HG03175 (cell line): ENCODE measurements at regions not wholly inside any gene's neighbourhood (a gene's known extent, or its start where the extent isn't known, plus 50 kb on each side); places are given as distances from the start of the nearest gene placed in this dataset.

Source experiments
- ATAC-seq: cut with Tn5 transposase; IDR thresholded peaks from one replicate; pipeline ENCODE4 v1.9.1; 2021; ENCODE audit warnings: mild to moderate bottlenecking, moderate library complexity; ENCODE audit not compliant: unreplicated experiment

GRCh38 chr15:61639491-61639890 lies 410.4 kb upstream of the RORA start:
- no peak for ATAC-seq

- no peak for ATAC-seq
These were observed 405.7 kb upstream of the RORA start for GRCh38 chr15:61634837-61635236.

GRCh38 chr15:61633951-61634350 lies 404.8 kb upstream of the RORA start:
- ATAC-seq: no peak

- no peak for ATAC-seq
These were observed 400.2 kb upstream of the RORA start for GRCh38 chr15:61629269-61629668.

- ATAC-seq: no peak
These were observed 395.8 kb upstream of the RORA start for GRCh38 chr15:61624950-61625349.

GRCh38 chr15:61623746-61624145 lies 394.6 kb upstream of the RORA start:
- ATAC-seq: no peak

- ATAC-seq: no peak
These were observed 392.8 kb upstream of the RORA start for GRCh38 chr15:61621865-61622264.

GRCh38 chr15:61621146-61621545 lies 392.0 kb upstream of the RORA start:
- no peak for ATAC-seq

GRCh38 chr15:61620151-61620550 lies 391.0 kb upstream of the RORA start:
- ATAC-seq: no peak

- ATAC-seq: no peak
These were observed 384.6 kb upstream of the RORA start for GRCh38 chr15:61613729-61614128.

- ATAC-seq: no peak
These were observed 384.0 kb upstream of the RORA start for GRCh38 chr15:61613138-61613537.

- ATAC-seq: no peak
These were observed 383.0 kb upstream of the RORA start for GRCh38 chr15:61612111-61612510.

GRCh38 chr15:61605343-61605742 lies 376.2 kb upstream of the RORA start:
- no peak for ATAC-seq

GRCh38 chr15:61598655-61599054 lies 369.6 kb upstream of the RORA start:
- ATAC-seq: no peak

GRCh38 chr15:61584410-61584809 lies 355.3 kb upstream of the RORA start:
- ATAC-seq: no peak

- no peak for ATAC-seq
These were observed 353.0 kb upstream of the RORA start for GRCh38 chr15:61582092-61582491.

- no peak for ATAC-seq
These were observed 346.5 kb upstream of the RORA start for GRCh38 chr15:61575597-61575996.

- ATAC-seq: no peak
These were observed 341.9 kb upstream of the RORA start for GRCh38 chr15:61571026-61571425.

- ATAC-seq: no peak
These were observed 335.7 kb upstream of the RORA start for GRCh38 chr15:61564785-61565184.

GRCh38 chr15:61558172-61559136 lies 329.4 kb upstream of the RORA start:
- ATAC-seq: no peak

GRCh38 chr15:61556037-61556648 lies 327.0 kb upstream of the RORA start:
- ATAC-seq: no peak

GRCh38 chr15:61549727-61550126 lies 320.6 kb upstream of the RORA start:
- ATAC-seq: no peak
